NCI-H2171 (cell line): ENCODE measurements at regions not wholly inside any gene's neighbourhood (a gene's known extent, or its start where the extent isn't known, plus 50 kb on each side); places are given as distances from the start of the nearest gene placed in this dataset.

ENCODE experiments used
- DNase-seq: peaks from one replicate; lab custom pipeline; 2025; lab: John Stamatoyannopoulos, UW

- no peak for DNase-seq
These were observed 159.2 kb downstream of the RPS12 start for GRCh38 chr6:132973514-132973993.

- DNase-seq, result no peak
These were observed 159.8 kb downstream of the RPS12 start for GRCh38 chr6:132974122-132974521.

GRCh38 chr6:132977413-132977812 is 163.0 kb downstream of the RPS12 start:
- DNase-seq, result no peak

GRCh38 chr6:132978685-132979084 is 164.3 kb downstream of the RPS12 start:
- no peak for DNase-seq

- no peak for DNase-seq
These were observed 179.4 kb downstream of the RPS12 start for GRCh38 chr6:132993738-132994137.

- no peak for DNase-seq
These were observed 180.6 kb downstream of the RPS12 start for GRCh38 chr6:132995009-132995408.

GRCh38 chr6:132995432-132995831 is 181.1 kb downstream of the RPS12 start:
- no peak for DNase-seq

- DNase-seq, result no peak
These were observed 184.0 kb downstream of the RPS12 start for GRCh38 chr6:132998418-132998817.

GRCh38 chr6:133001040-133001565 is 186.7 kb downstream of the RPS12 start:
- DNase-seq, result no peak

- no peak for DNase-seq
These were observed 190.0 kb downstream of the RPS12 start for GRCh38 chr6:133004304-133004884.

GRCh38 chr6:133012774-133013173 is 198.4 kb downstream of the RPS12 start:
- no peak for DNase-seq

- no peak for DNase-seq
These were observed 202.3 kb downstream of the RPS12 start for GRCh38 chr6:133016631-133017030.

- no peak for DNase-seq
These were observed 203.2 kb downstream of the RPS12 start for GRCh38 chr6:133017581-133017980.

GRCh38 chr6:133026705-133027104 is 212.3 kb downstream of the RPS12 start:
- no peak for DNase-seq

GRCh38 chr6:133033263-133033662 is 207.9 kb upstream of the EYA4 start:
- no peak for DNase-seq

GRCh38 chr6:133034509-133035206 is 206.5 kb upstream of the EYA4 start:
- DNase-seq, result no peak

GRCh38 chr6:133040094-133040802 is 200.9 kb upstream of the EYA4 start:
- no peak for DNase-seq

GRCh38 chr6:133040803-133041419 is 200.2 kb upstream of the EYA4 start:
- no peak for DNase-seq

- DNase-seq, result no peak
These were observed 198.5 kb upstream of the EYA4 start for GRCh38 chr6:133042550-133043120.

GRCh38 chr6:133046576-133046975 is 194.6 kb upstream of the EYA4 start:
- no peak for DNase-seq

GRCh38 chr6:133047065-133047665 is 194.0 kb upstream of the EYA4 start:
- no peak for DNase-seq

- no peak for DNase-seq
These were observed 193.5 kb upstream of the EYA4 start for GRCh38 chr6:133047706-133048105.
